Smooth muscle cell (in vitro differentiated cells): ENCODE measurements at regions not wholly inside any gene's neighbourhood (a gene's known extent, or its start where the extent isn't known, plus 50 kb on each side); places are given as distances from the start of the nearest gene placed in this dataset.

ENCODE experiments used
- DNase-seq: peaks from one replicate; lab custom pipeline; 2025; ENCODE audit not compliant: unreplicated experiment; lab: John Stamatoyannopoulos, UW
- H2AFZ ChIP-seq: fragments of 200-600 bp; sonication (generic); 2 replicates; pipeline ENCODE4 v1.6.0; 2016; ENCODE audit warnings: antibody characterized with exemption, low read depth, mild to moderate bottlenecking
- H3F3A ChIP-seq: fragments of 200-600 bp; sonication (generic); 2 replicates; pipeline ENCODE4 v1.6.0; 2017; ENCODE audit warnings: antibody characterized with exemption, low read depth
- H3K27ac ChIP-seq: fragments of 200-600 bp; sonication (generic); 2 replicates; pipeline ENCODE4 v1.5.1; 2016; ENCODE audit warnings: low read depth, mild to moderate bottlenecking
- H3K27me3 ChIP-seq: fragments of 200-600 bp; sonication (generic); 2 replicates; pipeline ENCODE4 v1.6.1; 2016; ENCODE audit warnings: low read depth, mild to moderate bottlenecking
- H3K36me3 ChIP-seq: fragments of 200-600 bp; sonication (generic); 2 replicates; pipeline ENCODE4 v1.5.1; 2016; ENCODE audit warnings: low read depth
- H3K4me1 ChIP-seq: fragments of 200-600 bp; sonication (generic); 2 replicates; pipeline ENCODE4 v1.5.1; 2016; ENCODE audit warnings: low read depth
- H3K4me2 ChIP-seq: fragments of 200-600 bp; sonication (generic); 2 replicates; pipeline ENCODE4 v1.6.0; 2016; ENCODE audit warnings: mild to moderate bottlenecking
- H3K4me3 ChIP-seq: fragments of 200-600 bp; sonication (generic); 2 replicates; pipeline ENCODE4 v1.5.1; 2016; ENCODE audit warnings: mild to moderate bottlenecking
- H3K79me2 ChIP-seq: fragments of 200-600 bp; sonication (generic); 2 replicates; pipeline ENCODE4 v1.6.0; 2016; ENCODE audit warnings: low read depth, mild to moderate bottlenecking
- H3K9ac ChIP-seq: fragments of 200-600 bp; sonication (generic); 2 replicates; pipeline ENCODE4 v1.6.0; 2016; ENCODE audit warnings: low read depth
- H3K9me3 ChIP-seq: fragments of 200-600 bp; sonication (generic); replicated peaks from 2 replicates; pipeline ENCODE4 v1.5.1; 2016; ENCODE audit warnings: low read depth
- H4K20me1 ChIP-seq: fragments of 200-600 bp; sonication (generic); 2 replicates; pipeline ENCODE4 v1.6.0; 2016; ENCODE audit warnings: low read depth
- CTCF ChIP-seq: fragments of 200-600 bp; sonication (generic); IDR thresholded peaks from 2 replicates; pipeline ENCODE4 v1.5.1; 2017; ENCODE audit warnings: borderline replicate concordance, mild to moderate bottlenecking, antibody characterized with exemption; ENCODE audit not compliant: insufficient read depth, poor library complexity, severe bottlenecking
- WGBS: methylation state at CpG from one replicate; pipeline ENCODE4 v1.1.7; 2016; ENCODE audit warnings: low lambda C conversion rate; 5-methylcytosine and 5-hydroxymethylcytosine counted together

GRCh38 chr4:184890499-184890898 lies 64.7 kb upstream of the ACSL1 start:
- Histone ChIP-seq H3K79me2 (no peaks in the 10 kb centered on the region), H3K4me3 (no peak overlapping the region), H3K9me3 (no peaks in the 10 kb centered on the region), H3K36me3 (no peaks in the 10 kb centered on the region), H2AFZ (no peak overlapping the region), H3K27me3 (no peaks in the 10 kb centered on the region), H3K4me1 (no peaks in the 10 kb centered on the region), H3K27ac (no peak overlapping the region), H3F3A (no peaks in the 10 kb centered on the region), H3K4me2 (no peak overlapping the region), H3K9ac (no peak overlapping the region), H4K20me1 (no peaks in the 10 kb centered on the region)
- no peak for DNase-seq
- TF ChIP-seq CTCF, result no peak
- 85% methylated on average over 5 of the region's 5 CpGs for WGBS

GRCh38 chr4:184891816-184892397 lies 66.1 kb upstream of the ACSL1 start:
- no peak for DNase-seq
- Histone ChIP-seq H3K4me3 (no peak overlapping the region), H3F3A (no peaks in the 10 kb centered on the region), H3K36me3 (no peaks in the 10 kb centered on the region), H3K79me2 (no peaks in the 10 kb centered on the region), H3K9me3 (no peaks in the 10 kb centered on the region), H2AFZ (no peak overlapping the region), H3K4me1 (no peaks in the 10 kb centered on the region), H4K20me1 (no peaks in the 10 kb centered on the region), H3K27me3 (no peaks in the 10 kb centered on the region), H3K4me2 (no peak overlapping the region), H3K9ac (no peak overlapping the region), H3K27ac (no peak overlapping the region)
- no peak for TF ChIP-seq CTCF
- WGBS, result 92% methylated on average over 2 of the region's 2 CpGs

GRCh38 chr4:184892999-184893398 lies 67.2 kb upstream of the ACSL1 start:
- no peaks in the 10 kb centered on the region for H3F3A ChIP-seq
- no peaks in the 10 kb centered on the region for H3K4me1 ChIP-seq
- TF ChIP-seq CTCF, result no peak
- DNase-seq, result no peak
- no peak overlapping the region for H3K9ac ChIP-seq
- H3K27me3 ChIP-seq, result no peaks in the 10 kb centered on the region
- no peak overlapping the region for H2AFZ ChIP-seq
- no peak overlapping the region for H3K4me2 ChIP-seq
- no peaks in the 10 kb centered on the region for H3K9me3 ChIP-seq
- no peaks in the 10 kb centered on the region for H3K36me3 ChIP-seq
- H4K20me1 ChIP-seq, result no peaks in the 10 kb centered on the region
- no peaks in the 10 kb centered on the region for H3K79me2 ChIP-seq
- no peak overlapping the region for H3K4me3 ChIP-seq
- no peak overlapping the region for H3K27ac ChIP-seq
- 93% methylated on average over 3 of the region's 3 CpGs for whole genome bisulfite sequencing
